Mammary epithelial cell (primary cell): ENCODE measurements at regions not wholly inside any gene's neighbourhood (a gene's known extent, or its start where the extent isn't known, plus 50 kb on each side); places are given as distances from the start of the nearest gene placed in this dataset.

Source experiments
- EZH2 ChIP-seq: IDR thresholded peaks from 2 replicates; pipeline ENCODE4 v1.6.1; 2012; ENCODE audit warnings: low read length, inconsistent platforms, borderline replicate concordance
- TF ChIP-seq, protein P1 (sequence below), 2 donors: IDR thresholded peaks in 1 of 2; conservative IDR thresholded peaks in 1 of 2; 2 replicates each; pipeline ENCODE4 v1.5.1; 2011 to 2012; ENCODE audit warnings: inconsistent platforms in 2 of 2, low read length in 2 of 2, mild to moderate bottlenecking in 2 of 2, control low read depth in 1 of 2, low read depth in 1 of 2; ENCODE audit not compliant: insufficient read depth in 1 of 2; ENCODE audit errors: extremely low read depth in 1 of 2

DNA sequence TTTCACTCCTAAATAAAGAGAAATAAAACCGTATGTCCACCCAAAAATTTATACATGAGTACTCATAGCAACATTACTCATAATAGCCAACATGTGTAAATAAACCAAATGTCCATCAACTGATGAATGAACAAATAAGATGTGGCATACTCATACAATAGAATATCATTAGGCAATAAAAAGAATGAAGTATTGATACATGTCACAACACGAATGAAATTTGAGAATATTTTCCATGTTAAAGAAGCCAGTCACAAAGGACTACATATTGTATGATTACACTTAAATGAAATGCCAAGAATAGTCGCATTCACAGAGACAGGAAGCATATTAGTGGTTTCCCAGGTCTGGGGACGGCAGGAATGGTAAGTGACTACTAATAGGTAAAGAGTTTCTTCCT, 869.2 kb downstream of the IGSF11 start:
- TF ChIP-seq, protein P1, sequence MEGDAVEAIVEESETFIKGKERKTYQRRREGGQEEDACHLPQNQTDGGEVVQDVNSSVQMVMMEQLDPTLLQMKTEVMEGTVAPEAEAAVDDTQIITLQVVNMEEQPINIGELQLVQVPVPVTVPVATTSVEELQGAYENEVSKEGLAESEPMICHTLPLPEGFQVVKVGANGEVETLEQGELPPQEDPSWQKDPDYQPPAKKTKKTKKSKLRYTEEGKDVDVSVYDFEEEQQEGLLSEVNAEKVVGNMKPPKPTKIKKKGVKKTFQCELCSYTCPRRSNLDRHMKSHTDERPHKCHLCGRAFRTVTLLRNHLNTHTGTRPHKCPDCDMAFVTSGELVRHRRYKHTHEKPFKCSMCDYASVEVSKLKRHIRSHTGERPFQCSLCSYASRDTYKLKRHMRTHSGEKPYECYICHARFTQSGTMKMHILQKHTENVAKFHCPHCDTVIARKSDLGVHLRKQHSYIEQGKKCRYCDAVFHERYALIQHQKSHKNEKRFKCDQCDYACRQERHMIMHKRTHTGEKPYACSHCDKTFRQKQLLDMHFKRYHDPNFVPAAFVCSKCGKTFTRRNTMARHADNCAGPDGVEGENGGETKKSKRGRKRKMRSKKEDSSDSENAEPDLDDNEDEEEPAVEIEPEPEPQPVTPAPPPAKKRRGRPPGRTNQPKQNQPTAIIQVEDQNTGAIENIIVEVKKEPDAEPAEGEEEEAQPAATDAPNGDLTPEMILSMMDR (conservative IDR thresholded peaks at IDR 0.05 in 1 of 2, IDR thresholded peaks at IDR 0.05 in 1 of 2; ENCODE audit: extremely low read depth in 1 of 2, insufficient read depth in 1 of 2, low read depth in 1 of 2, low read length in 2 of 2): no peak
- no peak for TF ChIP-seq EZH2
